PFSK-1 (cell line): ENCODE measurements at regions not wholly inside any gene's neighbourhood (a gene's known extent, or its start where the extent isn't known, plus 50 kb on each side); places are given as distances from the start of the nearest gene placed in this dataset.

Experiments used
- FOXP2 ChIP-seq: optimal IDR thresholded peaks from 2 replicates; pipeline ENCODE3; 2011; ENCODE audit warnings: borderline replicate concordance, control low read depth, inconsistent platforms; ENCODE audit not compliant: insufficient read depth; ENCODE audit errors: extremely low read length, extremely low read depth
- POLR2AphosphoS5 ChIP-seq: IDR thresholded peaks from 2 replicates; pipeline ENCODE4 v1.6.1; 2012; ENCODE audit warnings: low read depth, mild to moderate bottlenecking, control low read depth, low read length, moderate library complexity
- REST ChIP-seq, 2 experiments: IDR thresholded peaks; 2 replicates each; pipeline versions ENCODE4 v1.6.1 to v1.8.0; 2011 to 2012; ENCODE audit warnings: low read depth in 2 of 2, low read length in 2 of 2, control low read depth in 1 of 2, inconsistent platforms in 1 of 2, mild to moderate bottlenecking in 1 of 2, moderate library complexity in 1 of 2; ENCODE audit not compliant: insufficient read depth in 1 of 2
- SIN3A ChIP-seq: IDR thresholded peaks from 2 replicates; pipeline ENCODE4 v1.6.1; 2012; ENCODE audit warnings: mild to moderate bottlenecking, low read length, moderate library complexity, borderline replicate concordance; ENCODE audit not compliant: insufficient read depth
- TAF1 ChIP-seq: IDR thresholded peaks from 2 replicates; pipeline ENCODE4 v1.6.1; 2012; ENCODE audit warnings: low read length, control low read depth, borderline replicate concordance; ENCODE audit not compliant: insufficient read depth

- no peak for TF ChIP-seq SIN3A
- no peak for TF ChIP-seq TAF1
Observed at GRCh38 chr3:25246913-25247312, 181.2 kb upstream of the RARB start.

DNA sequence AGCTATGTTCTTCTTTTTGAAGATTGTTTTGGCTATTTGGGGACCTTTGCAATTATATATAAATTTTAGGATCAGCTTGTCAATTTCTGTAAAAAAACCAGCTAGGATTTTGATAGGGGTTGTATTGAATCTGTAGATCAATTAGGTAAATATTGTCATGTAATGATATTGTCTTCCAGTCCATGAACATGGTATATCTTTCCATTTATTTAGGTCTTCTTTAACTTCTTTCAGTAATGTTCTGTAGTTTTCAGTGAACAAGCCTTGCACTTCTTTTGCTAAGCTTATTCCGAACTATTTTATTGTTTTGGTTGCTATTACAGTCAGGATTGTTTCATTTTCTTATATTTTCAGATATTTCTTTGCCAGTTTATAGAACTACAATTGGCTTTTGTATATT is 175.8 kb upstream of the RARB start:
- no peak for TF ChIP-seq POLR2AphosphoS5

DNA sequence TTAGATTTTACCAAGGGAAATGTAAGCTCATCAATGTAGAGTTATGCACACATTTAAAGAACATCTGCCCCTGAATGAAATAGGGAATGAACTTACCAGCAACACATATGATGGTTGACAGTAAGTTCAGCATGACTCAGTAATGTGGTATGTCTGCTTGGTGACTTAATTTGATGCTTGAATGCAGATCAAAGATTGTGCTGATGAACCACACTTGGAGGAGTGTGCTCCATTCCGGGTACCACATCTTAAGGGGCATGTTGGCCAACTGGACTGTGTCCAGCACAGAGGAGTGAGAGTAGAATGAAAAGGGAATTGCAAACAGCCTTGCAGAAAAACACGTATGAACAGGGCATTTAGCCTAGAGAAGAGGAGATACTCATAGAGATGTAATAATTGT is 171.0 kb upstream of the RARB start:
- TF ChIP-seq TAF1 (no peak), POLR2AphosphoS5 (no peak)

GRCh38 chr3:25259871-25260270 is 168.2 kb upstream of the RARB start:
- TF ChIP-seq TAF1: no peak
- TF ChIP-seq FOXP2: no peak
- TF ChIP-seq POLR2AphosphoS5: no peak
- TF ChIP-seq REST (IDR thresholded peaks at IDR 0.05; ENCODE audit: insufficient read depth in 1 of 2, low read depth in 2 of 2, low read length in 2 of 2): no peak

DNA sequence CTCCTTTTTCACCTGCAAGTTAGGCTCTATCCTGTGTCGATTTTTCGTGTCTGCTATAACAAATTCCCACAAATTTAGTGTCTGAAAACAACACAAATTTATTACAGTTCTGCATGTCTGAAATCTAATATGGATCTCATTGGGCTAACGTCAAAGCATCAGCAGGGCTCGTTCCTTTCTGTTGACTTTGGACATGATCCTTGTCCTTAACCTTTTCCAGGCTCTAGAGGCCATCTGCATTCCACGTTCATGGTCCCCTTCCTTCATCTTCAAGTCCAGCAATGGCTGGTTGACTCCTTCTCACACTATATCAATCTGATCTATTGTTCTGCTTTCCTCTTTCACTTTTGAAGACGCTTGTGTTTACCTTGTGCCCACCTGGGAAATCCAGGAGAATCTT is 165.7 kb upstream of the RARB start:
- TF ChIP-seq POLR2AphosphoS5: no peak
- TF ChIP-seq TAF1: no peak
- no peak for TF ChIP-seq SIN3A
- no peak for TF ChIP-seq REST (IDR thresholded peaks at IDR 0.05; ENCODE audit: insufficient read depth in 1 of 2, low read depth in 2 of 2, low read length in 2 of 2)
- no peak for TF ChIP-seq FOXP2

- no peak for TF ChIP-seq FOXP2
Observed at GRCh38 chr3:25265284-25265683, 162.8 kb upstream of the RARB start.

GRCh38 chr3:25266677-25267076 is 161.4 kb upstream of the RARB start:
- TF ChIP-seq TAF1 (no peak), SIN3A (no peak), REST (IDR thresholded peaks at IDR 0.05; ENCODE audit: insufficient read depth in 1 of 2, low read depth in 2 of 2, low read length in 2 of 2) (no peak), POLR2AphosphoS5 (no peak), FOXP2 (no peak)

DNA sequence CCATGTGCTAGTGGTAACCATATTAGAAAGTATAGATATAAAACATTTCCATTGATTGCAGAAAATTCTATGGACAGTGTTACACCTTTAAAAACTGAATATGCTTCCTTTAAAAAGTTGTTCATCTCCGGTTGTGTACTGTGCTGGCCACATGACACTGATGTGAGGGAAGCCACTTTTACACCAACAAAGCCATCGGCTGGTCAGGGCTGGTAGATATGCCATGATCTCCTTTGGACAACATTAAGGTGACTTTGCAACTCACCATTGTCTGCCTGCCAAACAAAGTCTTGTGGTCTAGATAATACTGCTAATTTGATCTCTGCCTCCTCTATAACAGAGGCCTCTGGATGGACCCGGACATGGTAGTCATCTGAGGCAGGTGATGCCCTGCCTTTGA is 156.0 kb upstream of the RARB start:
- TF ChIP-seq POLR2AphosphoS5: no peak
- TF ChIP-seq SIN3A: no peak
- TF ChIP-seq FOXP2: no peak
- no peak for TF ChIP-seq TAF1
- TF ChIP-seq REST (IDR thresholded peaks at IDR 0.05; ENCODE audit: insufficient read depth in 1 of 2, low read depth in 2 of 2, low read length in 2 of 2): no peak
